SU-DHL-6 (cell line): ENCODE measurements at regions not wholly inside any gene's neighbourhood (a gene's known extent, or its start where the extent isn't known, plus 50 kb on each side); places are given as distances from the start of the nearest gene placed in this dataset.

Experiments
- H2AFZ ChIP-seq: fragments of 200-600 bp; sonication (generic); 2 replicates; pipeline ENCODE4 v1.6.1; 2014; ENCODE audit warnings: low read depth, mild to moderate bottlenecking, moderate library complexity, mixed read lengths, antibody characterized with exemption, low read length; ENCODE audit not compliant: severe bottlenecking
- H3F3A ChIP-seq: fragments of 200-600 bp; shearing (Covaris generic); 2 replicates; pipeline ENCODE4 v1.6.0; 2016; ENCODE audit warnings: antibody characterized with exemption, mild to moderate bottlenecking; ENCODE audit not compliant: insufficient read depth
- H3K27ac ChIP-seq: fragments of 200-600 bp; sonication (generic); 2 replicates; pipeline ENCODE4 v1.5.1; 2016; ENCODE audit warnings: low read depth, mild to moderate bottlenecking, low read length, moderate library complexity, mixed read lengths
- H3K27me3 ChIP-seq: fragments of 200-600 bp; sonication (generic), shearing (Covaris generic); 2 replicates; pipeline ENCODE4 v1.6.0; 2014; ENCODE audit warnings: mild to moderate bottlenecking, low read length
- H3K36me3 ChIP-seq: fragments of 200-600 bp; sonication (generic); 2 replicates; pipeline ENCODE4 v1.6.1; 2014; ENCODE audit warnings: mild to moderate bottlenecking, low read length, mixed read lengths
- H3K4me2 ChIP-seq: fragments of 300-600, 200-600 bp; shearing (Covaris generic), sonication (generic); 2 replicates; pipeline ENCODE4 v1.6.0; 2014; ENCODE audit warnings: low read length, low read depth, mild to moderate bottlenecking; ENCODE audit not compliant: poor library complexity, severe bottlenecking
- H3K4me3 ChIP-seq: fragments of 200-600 bp; sonication (generic); 2 replicates; pipeline ENCODE4 v1.5.1; 2014; ENCODE audit warnings: antibody characterized with exemption, low read length, mild to moderate bottlenecking, mixed read lengths; ENCODE audit not compliant: insufficient read depth, poor library complexity, severe bottlenecking
- H3K79me2 ChIP-seq: fragments of 200-600 bp; sonication (generic); 2 replicates; pipeline ENCODE4 v1.6.1; 2014; ENCODE audit warnings: mild to moderate bottlenecking, low read length, moderate library complexity; ENCODE audit not compliant: insufficient read depth
- H3K9ac ChIP-seq: fragments of 200-600 bp; sonication (generic); 2 replicates; pipeline ENCODE4 v1.7.0; 2014; ENCODE audit warnings: mild to moderate bottlenecking, low read length
- H3K9me2 ChIP-seq: fragments of 200-600 bp; sonication (generic); replicated peaks from 2 replicates; pipeline ENCODE4 v1.6.1; 2014; ENCODE audit warnings: low read length; ENCODE audit not compliant: insufficient read depth
- H3K9me3 ChIP-seq: fragments of 200-600 bp; sonication (generic); 2 replicates; pipeline ENCODE4 v1.6.1; 2014; ENCODE audit warnings: low read length, mixed read lengths; ENCODE audit not compliant: insufficient read depth
- H4K20me1 ChIP-seq: fragments of 200-600 bp; sonication (generic); 2 replicates; pipeline ENCODE4 v1.6.1; 2014; ENCODE audit warnings: low read depth, mild to moderate bottlenecking, antibody characterized with exemption, low read length, moderate library complexity, mixed read lengths
- CTCF ChIP-seq: fragments of 200-600 bp; sonication (generic); IDR thresholded peaks from one replicate; pipeline ENCODE4 v1.5.1; 2017; ENCODE audit warnings: antibody characterized with exemption, mild to moderate bottlenecking, low read length, moderate library complexity; ENCODE audit not compliant: insufficient read depth, poor library complexity, severe bottlenecking
- EZH2phosphoT487 ChIP-seq: fragments of 200-600 bp; sonication (generic), shearing (Covaris generic); conservative IDR thresholded peaks from 2 replicates; pipeline ENCODE4 v1.6.1; 2018; ENCODE audit warnings: mild to moderate bottlenecking, antibody characterized with exemption, low read length, moderate library complexity, mixed read lengths

GRCh38 chr12:73106296-73106695 is 834.1 kb downstream of the TRHDE start:
- TF ChIP-seq EZH2phosphoT487 = no peak
- H3K9ac ChIP-seq = no peak overlapping the region
- no peaks in the 10 kb centered on the region for H3K36me3 ChIP-seq
- no peak overlapping the region for H3K4me3 ChIP-seq
- no peak overlapping the region for H3K4me2 ChIP-seq
- no peak overlapping the region for H2AFZ ChIP-seq
- no peaks in the 10 kb centered on the region for H4K20me1 ChIP-seq
- H3K9me2 ChIP-seq = no peaks in the 10 kb centered on the region
- no peaks in the 10 kb centered on the region for H3K9me3 ChIP-seq
- no peaks in the 10 kb centered on the region for H3K79me2 ChIP-seq
- H3K27ac ChIP-seq = no peak overlapping the region
- H3K27me3 ChIP-seq = no peaks in the 10 kb centered on the region
- no peaks in the 10 kb centered on the region for H3F3A ChIP-seq

- TF ChIP-seq EZH2phosphoT487 (no peak), CTCF (no peak)
- no peak overlapping the region for H3K9ac ChIP-seq
- no peaks in the 10 kb centered on the region for H3K79me2 ChIP-seq
- H3K9me2 ChIP-seq = no peaks in the 10 kb centered on the region
- H3K4me3 ChIP-seq = no peak overlapping the region
- no peaks in the 10 kb centered on the region for H3K27me3 ChIP-seq
- H3K9me3 ChIP-seq = no peaks in the 10 kb centered on the region
- no peaks in the 10 kb centered on the region for H4K20me1 ChIP-seq
- H3K36me3 ChIP-seq = no peaks in the 10 kb centered on the region
- H3F3A ChIP-seq = no peaks in the 10 kb centered on the region
- no peak overlapping the region for H3K27ac ChIP-seq
- no peak overlapping the region for H2AFZ ChIP-seq
- H3K4me2 ChIP-seq = no peak overlapping the region
Observed at GRCh38 chr12:73106896-73107295, 834.7 kb downstream of the TRHDE start.

DNA sequence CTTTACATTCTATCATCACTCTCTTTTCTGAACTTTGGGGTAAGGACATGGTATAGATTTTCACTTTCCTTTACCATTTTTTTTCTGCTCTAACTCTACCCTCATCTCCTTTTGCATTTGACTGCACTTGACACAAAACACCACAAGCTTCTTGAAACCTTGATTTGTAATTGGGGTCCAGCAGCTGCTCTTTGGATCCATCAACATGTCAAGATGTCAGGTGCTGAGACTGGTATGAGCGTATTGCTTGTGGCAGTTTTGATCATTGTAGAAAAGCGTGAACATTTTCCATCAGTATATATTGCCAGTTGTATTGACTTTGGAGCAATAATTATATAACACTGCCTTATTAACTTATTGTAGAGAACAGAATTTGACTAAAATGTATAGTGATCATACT is 838.6 kb downstream of the TRHDE start:
- TF ChIP-seq CTCF (no peak), EZH2phosphoT487 (no peak)
- Histone ChIP-seq H3K9me3 (no peaks in the 10 kb centered on the region), H3K4me3 (no peak overlapping the region), H3K9ac (no peak overlapping the region), H3K27ac (no peak overlapping the region), H3K36me3 (no peaks in the 10 kb centered on the region), H3K4me2 (no peak overlapping the region), H3K9me2 (no peaks in the 10 kb centered on the region), H2AFZ (no peak overlapping the region), H3K79me2 (no peaks in the 10 kb centered on the region), H4K20me1 (no peaks in the 10 kb centered on the region), H3K27me3 (no peaks in the 10 kb centered on the region), H3F3A (no peaks in the 10 kb centered on the region)

DNA sequence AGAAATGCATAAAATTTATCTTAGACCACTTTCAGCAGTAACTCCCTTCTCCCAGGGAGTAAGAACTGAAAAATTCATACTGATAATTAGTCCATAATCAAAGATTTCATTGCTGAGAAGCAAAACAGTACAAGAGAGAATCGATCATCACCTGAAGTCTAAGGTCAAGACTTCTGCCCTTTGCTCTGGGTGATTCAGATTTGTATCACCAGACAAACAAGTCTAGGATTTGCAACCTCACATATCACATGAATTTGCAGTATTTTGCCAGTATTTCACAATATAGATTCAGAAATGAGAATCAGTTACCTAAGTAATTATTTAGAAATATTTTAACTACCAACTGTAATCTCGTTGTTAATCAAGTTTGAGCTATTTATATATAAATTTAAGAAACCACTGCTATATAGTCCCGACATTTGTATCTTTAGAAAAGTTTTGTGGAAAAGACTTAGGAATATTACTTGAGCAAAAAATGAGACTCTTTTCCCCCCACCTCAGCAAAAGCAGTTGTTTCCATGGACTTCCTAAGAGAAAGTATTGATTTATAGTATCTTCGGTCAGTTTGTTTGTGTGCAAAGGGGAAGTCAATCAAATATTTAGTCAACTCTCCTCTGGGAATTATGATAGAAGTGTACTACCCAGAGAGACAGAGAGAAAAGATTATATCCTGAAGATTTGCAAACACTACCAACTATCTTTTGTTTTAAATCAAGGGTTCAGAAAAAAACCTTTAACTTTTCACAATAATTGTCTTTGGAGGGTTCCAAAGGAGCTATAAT is 840.1 kb downstream of the TRHDE start:
- no peaks in the 10 kb centered on the region for H3F3A ChIP-seq
- no peaks in the 10 kb centered on the region for H3K9me3 ChIP-seq
- no peaks in the 10 kb centered on the region for H3K9me2 ChIP-seq
- no peak overlapping the region for H2AFZ ChIP-seq
- H3K36me3 ChIP-seq = no peaks in the 10 kb centered on the region
- H3K9ac ChIP-seq = no peak overlapping the region
- H3K27ac ChIP-seq = no peak overlapping the region
- no peaks in the 10 kb centered on the region for H3K79me2 ChIP-seq
- no peak overlapping the region for H3K4me3 ChIP-seq
- no peaks in the 10 kb centered on the region for H4K20me1 ChIP-seq
- TF ChIP-seq EZH2phosphoT487 (no peak), CTCF (no peak)
- no peaks in the 10 kb centered on the region for H3K27me3 ChIP-seq
- no peak overlapping the region for H3K4me2 ChIP-seq
